Adrenal gland (tissue), 5 donors: ENCODE measurements at regions not wholly inside any gene's neighbourhood (a gene's known extent, or its start where the extent isn't known, plus 50 kb on each side); places are given as distances from the start of the nearest gene placed in this dataset.

Experiments
- CTCF ChIP-seq, 6 experiments: fragments of 450-650 bp in 4 of 6; fragments of 200-600 bp in 2 of 6; sonication (generic) in 1 of 6; IDR thresholded peaks; 1 replicate in 5 of 6; 2 replicates in 1 of 6; pipeline versions ENCODE4 v1.5.1 to v1.8.0; 2016 to 2021; ENCODE audit warnings: antibody characterized with exemption in 6 of 6, mild to moderate bottlenecking in 2 of 6, moderate library complexity in 1 of 6
- POLR2A ChIP-seq, 2 donors: fragments of 450-650 bp; IDR thresholded peaks; one replicate each; pipeline ENCODE4 v1.6.1; 2017; ENCODE audit warnings: antibody characterized with exemption in 2 of 2, mild to moderate bottlenecking in 2 of 2, moderate library complexity in 1 of 2
- donor health status: DM: no; HTN: no; CAD: no.

- TF ChIP-seq CTCF (IDR thresholded peaks at IDR 0.05) (no peak), POLR2A (IDR thresholded peaks at IDR 0.05) (no peak)
Measured at GRCh38 chr14:71553779-71554178, 378.4 kb upstream of the RGS6 start.
